ENCODE measurements at regions not wholly inside any gene's neighbourhood (a gene's known extent, or its start where the extent isn't known, plus 50 kb on each side); places are given as distances from the start of the nearest gene placed in this dataset.

DNA sequence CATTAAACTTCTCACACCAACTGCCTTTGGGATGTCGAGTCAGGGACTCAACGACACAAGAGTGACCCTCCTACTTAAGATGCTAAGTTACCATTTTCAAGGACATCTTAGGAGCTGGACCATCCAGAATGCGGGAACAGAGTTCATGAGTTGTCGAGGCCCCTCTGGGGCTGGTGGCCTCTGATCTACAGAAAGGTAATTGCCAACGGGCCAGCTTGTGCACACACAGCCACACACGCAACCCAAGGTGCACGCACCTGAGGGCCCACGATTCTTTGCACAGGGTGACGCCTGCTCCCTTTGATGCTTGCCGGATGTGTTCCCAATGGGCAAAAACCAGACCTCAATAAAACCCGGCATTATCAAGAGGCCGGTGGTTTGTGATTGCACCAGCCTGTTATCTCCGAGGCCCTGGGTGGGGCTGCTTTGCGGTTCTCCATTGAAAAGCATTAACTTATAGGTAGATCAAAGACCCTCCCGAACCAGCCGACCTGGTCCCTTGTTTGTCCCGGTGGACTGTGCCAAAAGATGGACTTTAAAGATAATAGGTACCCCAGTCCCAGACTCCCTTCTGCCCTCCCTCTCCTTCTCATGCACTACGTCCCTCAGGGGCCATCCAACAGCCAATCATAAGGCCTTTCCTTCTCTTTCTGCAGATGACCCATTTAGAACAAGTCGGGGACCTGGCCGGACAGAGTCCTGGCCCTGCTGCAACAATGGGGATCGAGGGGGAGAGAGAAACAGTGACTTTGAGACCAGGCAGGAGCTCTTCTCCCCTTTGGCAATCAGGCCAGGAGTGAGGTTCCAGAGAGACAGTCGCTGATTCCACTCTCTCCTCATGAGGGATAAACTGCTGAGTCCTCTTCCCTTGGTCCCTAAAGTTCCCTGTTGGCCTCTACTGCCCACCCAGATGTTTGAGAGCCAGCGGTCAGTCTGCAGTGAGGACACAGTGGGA lies 292.5 kb downstream of the SOX9 start:
- Histone ChIP-seq H3K79me2 (replicated peaks; ENCODE audit: insufficient read depth) (no peaks in the 10 kb centered on the region), H3K27ac (ENCODE audit: low read depth) (no peak overlapping the region), H3F3A (replicated peaks; ENCODE audit: low read depth) (no peaks in the 10 kb centered on the region), H4K20me1 (replicated peaks; ENCODE audit: insufficient read depth) (no peaks in the 10 kb centered on the region), H3K4me3 (no peak overlapping the region), H3K9me2 (ENCODE audit: insufficient read depth) (no peaks in the 10 kb centered on the region; the same call in 1 of the 2 replicates), H2AFZ (no peak overlapping the region), H3K4me1 (ENCODE audit: insufficient read depth) (no peaks in the 10 kb centered on the region), H3K36me3 (ENCODE audit: insufficient read depth) (0 out of 2 replicates have a peak, but pooled peaks cover 5% of the 10 kb centered on the region), H3K27me3 (ENCODE audit: insufficient read depth) (peaks cover 14% of the 10 kb centered on the region), H3K4me2 (no peak overlapping the region)
- no peak for TF ChIP-seq JUNB (IDR thresholded peaks at IDR 0.05; ENCODE audit: unreplicated experiment)
- TF ChIP-seq POLR2AphosphoS5 (IDR thresholded peaks at IDR 0.05; ENCODE audit: low read depth) = no peak
- no peak for TF ChIP-seq EZH2 (IDR thresholded peaks at IDR 0.05; ENCODE audit: low read depth, unreplicated experiment)
- TF ChIP-seq STAT1 (IDR thresholded peaks at IDR 0.05; ENCODE audit: unreplicated experiment) = no peak
- TF ChIP-seq ZNF331 (CRISPR knock-in tag; IDR thresholded peaks at IDR 0.05; ENCODE audit: low read depth) = no peak
- TF ChIP-seq, protein P1, sequence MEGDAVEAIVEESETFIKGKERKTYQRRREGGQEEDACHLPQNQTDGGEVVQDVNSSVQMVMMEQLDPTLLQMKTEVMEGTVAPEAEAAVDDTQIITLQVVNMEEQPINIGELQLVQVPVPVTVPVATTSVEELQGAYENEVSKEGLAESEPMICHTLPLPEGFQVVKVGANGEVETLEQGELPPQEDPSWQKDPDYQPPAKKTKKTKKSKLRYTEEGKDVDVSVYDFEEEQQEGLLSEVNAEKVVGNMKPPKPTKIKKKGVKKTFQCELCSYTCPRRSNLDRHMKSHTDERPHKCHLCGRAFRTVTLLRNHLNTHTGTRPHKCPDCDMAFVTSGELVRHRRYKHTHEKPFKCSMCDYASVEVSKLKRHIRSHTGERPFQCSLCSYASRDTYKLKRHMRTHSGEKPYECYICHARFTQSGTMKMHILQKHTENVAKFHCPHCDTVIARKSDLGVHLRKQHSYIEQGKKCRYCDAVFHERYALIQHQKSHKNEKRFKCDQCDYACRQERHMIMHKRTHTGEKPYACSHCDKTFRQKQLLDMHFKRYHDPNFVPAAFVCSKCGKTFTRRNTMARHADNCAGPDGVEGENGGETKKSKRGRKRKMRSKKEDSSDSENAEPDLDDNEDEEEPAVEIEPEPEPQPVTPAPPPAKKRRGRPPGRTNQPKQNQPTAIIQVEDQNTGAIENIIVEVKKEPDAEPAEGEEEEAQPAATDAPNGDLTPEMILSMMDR (conservative IDR thresholded peaks at IDR 0.05; ENCODE audit: low read depth in 2 of 2) = no peak
- TF ChIP-seq EZH2phosphoT487 (IDR thresholded peaks at IDR 0.05; ENCODE audit: unreplicated experiment) = no peak
- TF ChIP-seq CREB1 (CRISPR knock-in tag; IDR thresholded peaks at IDR 0.05; ENCODE audit: low read depth) = no peak
- TF ChIP-seq ZNF114 (CRISPR knock-in tag; IDR thresholded peaks at IDR 0.05) = no peak
- TF ChIP-seq NANOG (IDR thresholded peaks at IDR 0.05; ENCODE audit: borderline replicate concordance) = no peak
- TF ChIP-seq, protein P2, sequence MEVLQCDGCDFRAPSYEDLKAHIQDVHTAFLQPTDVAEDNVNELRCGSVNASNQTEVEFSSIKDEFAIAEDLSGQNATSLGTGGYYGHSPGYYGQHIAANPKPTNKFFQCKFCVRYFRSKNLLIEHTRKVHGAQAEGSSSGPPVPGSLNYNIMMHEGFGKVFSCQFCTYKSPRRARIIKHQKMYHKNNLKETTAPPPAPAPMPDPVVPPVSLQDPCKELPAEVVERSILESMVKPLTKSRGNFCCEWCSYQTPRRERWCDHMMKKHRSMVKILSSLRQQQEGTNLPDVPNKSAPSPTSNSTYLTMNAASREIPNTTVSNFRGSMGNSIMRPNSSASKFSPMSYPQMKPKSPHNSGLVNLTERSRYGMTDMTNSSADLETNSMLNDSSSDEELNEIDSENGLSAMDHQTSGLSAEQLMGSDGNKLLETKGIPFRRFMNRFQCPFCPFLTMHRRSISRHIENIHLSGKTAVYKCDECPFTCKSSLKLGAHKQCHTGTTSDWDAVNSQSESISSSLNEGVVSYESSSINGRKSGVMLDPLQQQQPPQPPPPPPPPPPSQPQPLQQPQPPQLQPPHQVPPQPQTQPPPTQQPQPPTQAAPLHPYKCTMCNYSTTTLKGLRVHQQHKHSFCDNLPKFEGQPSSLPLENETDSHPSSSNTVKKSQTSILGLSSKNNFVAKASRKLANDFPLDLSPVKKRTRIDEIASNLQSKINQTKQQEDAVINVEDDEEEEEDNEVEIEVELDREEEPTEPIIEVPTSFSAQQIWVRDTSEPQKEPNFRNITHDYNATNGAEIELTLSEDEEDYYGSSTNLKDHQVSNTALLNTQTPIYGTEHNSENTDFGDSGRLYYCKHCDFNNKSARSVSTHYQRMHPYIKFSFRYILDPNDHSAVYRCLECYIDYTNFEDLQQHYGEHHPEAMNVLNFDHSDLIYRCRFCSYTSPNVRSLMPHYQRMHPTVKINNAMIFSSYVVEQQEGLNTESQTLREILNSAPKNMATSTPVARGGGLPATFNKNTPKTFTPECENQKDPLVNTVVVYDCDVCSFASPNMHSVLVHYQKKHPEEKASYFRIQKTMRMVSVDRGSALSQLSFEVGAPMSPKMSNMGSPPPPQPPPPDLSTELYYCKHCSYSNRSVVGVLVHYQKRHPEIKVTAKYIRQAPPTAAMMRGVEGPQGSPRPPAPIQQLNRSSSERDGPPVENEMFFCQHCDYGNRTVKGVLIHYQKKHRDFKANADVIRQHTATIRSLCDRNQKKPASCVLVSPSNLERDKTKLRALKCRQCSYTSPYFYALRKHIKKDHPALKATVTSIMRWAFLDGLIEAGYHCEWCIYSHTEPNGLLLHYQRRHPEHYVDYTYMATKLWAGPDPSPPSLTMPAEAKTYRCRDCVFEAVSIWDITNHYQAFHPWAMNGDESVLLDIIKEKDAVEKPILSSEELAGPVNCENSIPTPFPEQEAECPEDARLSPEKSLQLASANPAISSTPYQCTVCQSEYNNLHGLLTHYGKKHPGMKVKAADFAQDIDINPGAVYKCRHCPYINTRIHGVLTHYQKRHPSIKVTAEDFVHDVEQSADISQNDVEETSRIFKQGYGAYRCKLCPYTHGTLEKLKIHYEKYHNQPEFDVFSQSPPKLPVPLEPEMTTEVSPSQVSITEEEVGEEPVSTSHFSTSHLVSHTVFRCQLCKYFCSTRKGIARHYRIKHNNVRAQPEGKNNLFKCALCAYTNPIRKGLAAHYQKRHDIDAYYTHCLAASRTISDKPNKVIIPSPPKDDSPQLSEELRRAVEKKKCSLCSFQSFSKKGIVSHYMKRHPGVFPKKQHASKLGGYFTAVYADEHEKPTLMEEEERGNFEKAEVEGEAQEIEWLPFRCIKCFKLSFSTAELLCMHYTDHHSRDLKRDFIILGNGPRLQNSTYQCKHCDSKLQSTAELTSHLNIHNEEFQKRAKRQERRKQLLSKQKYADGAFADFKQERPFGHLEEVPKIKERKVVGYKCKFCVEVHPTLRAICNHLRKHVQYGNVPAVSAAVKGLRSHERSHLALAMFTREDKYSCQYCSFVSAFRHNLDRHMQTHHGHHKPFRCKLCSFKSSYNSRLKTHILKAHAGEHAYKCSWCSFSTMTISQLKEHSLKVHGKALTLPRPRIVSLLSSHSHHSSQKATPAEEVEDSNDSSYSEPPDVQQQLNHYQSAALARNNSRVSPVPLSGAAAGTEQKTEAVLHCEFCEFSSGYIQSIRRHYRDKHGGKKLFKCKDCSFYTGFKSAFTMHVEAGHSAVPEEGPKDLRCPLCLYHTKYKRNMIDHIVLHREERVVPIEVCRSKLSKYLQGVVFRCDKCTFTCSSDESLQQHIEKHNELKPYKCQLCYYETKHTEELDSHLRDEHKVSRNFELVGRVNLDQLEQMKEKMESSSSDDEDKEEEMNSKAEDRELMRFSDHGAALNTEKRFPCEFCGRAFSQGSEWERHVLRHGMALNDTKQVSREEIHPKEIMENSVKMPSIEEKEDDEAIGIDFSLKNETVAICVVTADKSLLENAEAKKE (CRISPR knock-in tag; IDR thresholded peaks at IDR 0.05) = no peak
- TF ChIP-seq, protein P3, sequence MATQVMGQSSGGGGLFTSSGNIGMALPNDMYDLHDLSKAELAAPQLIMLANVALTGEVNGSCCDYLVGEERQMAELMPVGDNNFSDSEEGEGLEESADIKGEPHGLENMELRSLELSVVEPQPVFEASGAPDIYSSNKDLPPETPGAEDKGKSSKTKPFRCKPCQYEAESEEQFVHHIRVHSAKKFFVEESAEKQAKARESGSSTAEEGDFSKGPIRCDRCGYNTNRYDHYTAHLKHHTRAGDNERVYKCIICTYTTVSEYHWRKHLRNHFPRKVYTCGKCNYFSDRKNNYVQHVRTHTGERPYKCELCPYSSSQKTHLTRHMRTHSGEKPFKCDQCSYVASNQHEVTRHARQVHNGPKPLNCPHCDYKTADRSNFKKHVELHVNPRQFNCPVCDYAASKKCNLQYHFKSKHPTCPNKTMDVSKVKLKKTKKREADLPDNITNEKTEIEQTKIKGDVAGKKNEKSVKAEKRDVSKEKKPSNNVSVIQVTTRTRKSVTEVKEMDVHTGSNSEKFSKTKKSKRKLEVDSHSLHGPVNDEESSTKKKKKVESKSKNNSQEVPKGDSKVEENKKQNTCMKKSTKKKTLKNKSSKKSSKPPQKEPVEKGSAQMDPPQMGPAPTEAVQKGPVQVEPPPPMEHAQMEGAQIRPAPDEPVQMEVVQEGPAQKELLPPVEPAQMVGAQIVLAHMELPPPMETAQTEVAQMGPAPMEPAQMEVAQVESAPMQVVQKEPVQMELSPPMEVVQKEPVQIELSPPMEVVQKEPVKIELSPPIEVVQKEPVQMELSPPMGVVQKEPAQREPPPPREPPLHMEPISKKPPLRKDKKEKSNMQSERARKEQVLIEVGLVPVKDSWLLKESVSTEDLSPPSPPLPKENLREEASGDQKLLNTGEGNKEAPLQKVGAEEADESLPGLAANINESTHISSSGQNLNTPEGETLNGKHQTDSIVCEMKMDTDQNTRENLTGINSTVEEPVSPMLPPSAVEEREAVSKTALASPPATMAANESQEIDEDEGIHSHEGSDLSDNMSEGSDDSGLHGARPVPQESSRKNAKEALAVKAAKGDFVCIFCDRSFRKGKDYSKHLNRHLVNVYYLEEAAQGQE (IDR thresholded peaks at IDR 0.05; ENCODE audit: unreplicated experiment) = no peak
- TF ChIP-seq, protein P4, sequence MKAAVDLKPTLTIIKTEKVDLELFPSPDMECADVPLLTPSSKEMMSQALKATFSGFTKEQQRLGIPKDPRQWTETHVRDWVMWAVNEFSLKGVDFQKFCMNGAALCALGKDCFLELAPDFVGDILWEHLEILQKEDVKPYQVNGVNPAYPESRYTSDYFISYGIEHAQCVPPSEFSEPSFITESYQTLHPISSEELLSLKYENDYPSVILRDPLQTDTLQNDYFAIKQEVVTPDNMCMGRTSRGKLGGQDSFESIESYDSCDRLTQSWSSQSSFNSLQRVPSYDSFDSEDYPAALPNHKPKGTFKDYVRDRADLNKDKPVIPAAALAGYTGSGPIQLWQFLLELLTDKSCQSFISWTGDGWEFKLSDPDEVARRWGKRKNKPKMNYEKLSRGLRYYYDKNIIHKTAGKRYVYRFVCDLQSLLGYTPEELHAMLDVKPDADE (IDR thresholded peaks at IDR 0.05) = no peak
- Mint-ChIP-seq H3K27me3 (ENCODE audit: insufficient read depth, low read depth, poor library complexity) (peaks cover 26% of the 10 kb centered on the region), H3K4me1 (peaks cover 11% of the 10 kb centered on the region), H3K36me3 (ENCODE audit: low read depth) (peaks cover 11% of the 10 kb centered on the region), H3K9me3 (peaks cover 14% of the 10 kb centered on the region), H3K27ac (no peak overlapping the region), H3K4me3 (no peak overlapping the region)
- DNase-seq (ENCODE audit: low spot score) (no peak), ATAC-seq (no peak)

Measured in GM23338 (cell line).